GF-D8 (cell line): ENCODE measurements at regions not wholly inside any gene's neighbourhood (a gene's known extent, or its start where the extent isn't known, plus 50 kb on each side); places are given as distances from the start of the nearest gene placed in this dataset.
"Not testable (repeated sequence)": the region's sequence is repeated elsewhere in the genome, so short reads cannot be mapped to it uniquely, and the experiment has no call there.

Experiments
- DNase-seq: peaks from one replicate; lab custom pipeline; 2025; lab: John Stamatoyannopoulos, UW

GRCh38 chr12:92061061-92061460, 84.6 kb downstream of the BTG1 start:
- DNase-seq, result no peak

DNA sequence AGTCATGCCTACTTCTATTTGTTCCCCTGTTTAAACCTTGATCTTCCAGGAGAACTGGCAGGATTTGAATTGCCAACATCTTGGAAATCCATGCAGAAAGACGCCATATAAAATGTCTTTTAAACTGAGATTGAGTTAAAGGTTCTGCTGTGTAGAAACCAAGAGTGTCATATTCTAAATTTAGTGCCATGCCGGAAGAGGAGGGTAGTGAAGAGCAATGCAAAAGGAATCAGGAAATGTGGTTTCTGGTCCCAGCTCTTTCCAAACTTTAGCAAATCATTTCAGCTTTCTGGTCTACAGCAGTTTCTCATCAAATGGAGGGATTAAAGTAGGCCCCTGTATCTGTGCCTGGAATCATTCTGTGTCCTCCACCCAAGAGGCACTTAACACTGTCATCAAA, 85.7 kb downstream of the BTG1 start:
- DNase-seq, result peak; percentile 50

DNA sequence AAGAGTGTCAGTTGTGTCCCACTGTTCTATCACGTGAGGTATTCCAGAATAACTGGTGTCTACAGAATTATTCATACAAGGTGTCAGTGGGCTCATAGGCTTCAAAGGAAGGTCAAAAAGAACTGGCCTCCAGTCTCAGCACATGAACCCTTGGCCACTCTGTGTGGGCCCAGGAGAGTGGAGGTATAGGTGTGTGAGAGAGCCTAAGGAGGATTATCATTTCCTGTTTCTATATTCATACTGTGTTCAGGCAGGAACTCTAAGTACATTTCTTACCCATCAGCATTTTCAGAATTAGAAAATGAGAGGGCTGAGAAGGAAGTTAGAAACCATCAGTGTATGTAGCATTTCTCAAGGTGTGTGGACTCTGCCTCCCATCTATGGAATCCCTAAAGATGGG, 87.0 kb downstream of the BTG1 start:
- DNase-seq, result no peak

- not testable (repeated sequence) for DNase-seq
Observed at GRCh38 chr12:92056756-92057155, 88.9 kb downstream of the BTG1 start.

DNA sequence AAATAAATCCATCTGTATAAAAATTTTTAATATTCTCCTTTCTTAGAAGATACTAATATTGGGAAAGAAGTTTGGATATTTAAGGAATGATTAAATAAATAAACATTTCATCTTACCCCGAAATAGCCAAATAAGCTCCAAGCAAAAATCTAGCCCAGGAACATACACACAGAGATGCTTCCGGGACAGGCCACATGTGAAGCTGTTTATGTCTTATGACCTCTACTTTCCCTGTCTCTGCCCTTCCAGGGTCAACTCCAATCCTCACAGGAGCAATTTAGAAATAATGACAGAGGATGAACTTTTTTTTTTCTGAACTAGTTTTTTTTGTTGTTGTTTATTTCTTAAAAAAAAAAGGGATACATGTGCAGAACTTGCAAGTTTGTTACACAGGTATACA, 89.4 kb downstream of the BTG1 start:
- DNase-seq, result no peak

- DNase-seq, result no peak
Observed at GRCh38 chr12:92055877-92056276, 89.8 kb downstream of the BTG1 start.

GRCh38 chr12:92051441-92051840, 94.2 kb downstream of the BTG1 start:
- no peak for DNase-seq

GRCh38 chr12:92049403-92049802, 96.2 kb downstream of the BTG1 start:
- DNase-seq, result no peak

- DNase-seq, result no peak
Observed at GRCh38 chr12:92047393-92047826, 98.2 kb downstream of the BTG1 start.

DNA sequence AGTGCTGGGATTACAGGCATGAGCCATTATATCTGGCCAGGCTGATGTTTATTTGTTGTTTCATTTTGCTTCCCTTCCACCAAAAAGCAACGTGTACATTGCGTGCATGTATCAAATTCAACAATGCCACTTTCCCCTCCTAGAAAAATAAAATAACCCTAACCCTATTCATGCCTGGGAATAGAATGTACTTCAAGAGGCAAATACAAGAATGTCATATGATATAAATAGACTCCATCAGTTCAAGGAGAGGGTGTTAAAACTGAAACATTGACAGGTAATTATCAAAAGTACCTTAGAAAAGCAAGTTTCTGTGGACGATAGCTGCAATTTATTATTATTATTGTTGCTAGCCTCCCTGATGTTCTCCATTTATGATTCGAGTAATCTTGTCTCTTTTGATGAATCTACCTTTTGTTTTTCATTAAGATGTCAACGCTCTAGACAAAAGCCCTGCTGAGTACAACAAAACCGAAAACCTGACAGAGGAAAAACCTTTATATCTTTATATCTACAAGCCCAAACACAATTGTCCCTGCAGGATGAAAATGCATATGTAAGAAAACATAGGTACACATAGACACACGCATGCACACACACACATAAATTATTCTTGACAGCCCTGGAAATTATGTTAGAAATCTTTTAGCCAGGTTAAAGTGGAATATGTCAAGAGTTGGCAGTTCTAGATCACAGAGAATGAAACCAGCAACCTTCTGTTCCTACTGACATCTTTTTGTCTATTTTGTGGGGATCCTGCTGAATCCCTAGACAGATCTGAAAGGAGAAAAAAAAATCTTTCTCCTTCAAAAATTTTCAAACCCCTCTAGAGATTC, 98.9 kb downstream of the BTG1 start:
- no peak for DNase-seq

- no peak for DNase-seq
Observed at GRCh38 chr12:92045852-92046251, 99.8 kb downstream of the BTG1 start.

DNA sequence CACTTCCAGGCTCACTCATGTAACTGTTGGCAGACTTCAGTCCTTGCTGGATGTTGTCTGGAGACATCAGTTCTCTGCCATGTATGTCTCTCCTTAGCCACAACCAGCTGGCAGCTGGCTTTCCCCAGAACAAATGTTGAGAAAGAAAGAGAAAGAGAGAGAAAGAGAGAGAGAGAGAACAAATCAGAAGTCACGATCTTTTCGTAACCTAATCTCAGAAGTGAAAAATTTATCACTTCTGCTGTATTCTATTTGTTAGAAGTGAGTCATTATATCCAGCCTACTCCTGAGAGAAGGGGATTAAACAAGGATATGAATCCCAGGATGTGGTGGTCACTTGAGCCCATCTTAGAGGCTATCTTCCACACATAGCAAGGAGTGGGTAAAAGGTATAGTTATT, 101.2 kb downstream of the BTG1 start:
- no peak for DNase-seq

DNA sequence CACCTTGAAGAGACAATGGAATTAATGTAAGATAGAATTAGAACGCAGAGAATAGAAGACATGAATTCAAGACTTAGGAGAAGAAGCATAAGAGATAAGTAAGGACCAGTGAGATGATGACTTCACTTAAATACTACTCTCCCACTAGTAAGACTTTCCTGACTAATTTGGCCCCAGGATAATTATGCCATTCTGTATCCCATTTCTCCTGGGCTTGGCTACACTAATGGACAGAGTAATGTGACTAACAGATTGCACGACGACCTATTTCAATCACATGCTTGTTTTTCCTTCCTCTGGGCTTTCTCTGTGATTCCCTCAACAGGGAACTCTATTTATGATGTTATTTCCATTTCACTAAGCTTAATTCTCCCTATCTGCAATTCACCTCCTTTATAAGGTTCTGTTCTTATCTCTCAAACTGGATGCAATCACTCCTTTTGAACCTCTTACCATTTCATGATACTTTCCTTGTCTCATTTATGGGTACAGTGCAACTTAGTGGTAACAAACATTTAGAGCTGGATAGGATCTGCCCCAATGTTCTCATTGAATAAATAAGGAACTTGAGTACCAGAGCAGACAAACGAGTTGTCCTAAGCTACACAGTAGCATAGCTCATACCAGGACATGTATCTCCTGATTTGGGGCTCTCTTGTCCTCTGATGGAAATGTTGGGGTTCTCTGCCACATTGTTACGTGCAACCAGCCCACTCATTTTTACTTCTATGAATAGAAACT, 102.7 kb downstream of the BTG1 start:
- no peak for DNase-seq

DNA sequence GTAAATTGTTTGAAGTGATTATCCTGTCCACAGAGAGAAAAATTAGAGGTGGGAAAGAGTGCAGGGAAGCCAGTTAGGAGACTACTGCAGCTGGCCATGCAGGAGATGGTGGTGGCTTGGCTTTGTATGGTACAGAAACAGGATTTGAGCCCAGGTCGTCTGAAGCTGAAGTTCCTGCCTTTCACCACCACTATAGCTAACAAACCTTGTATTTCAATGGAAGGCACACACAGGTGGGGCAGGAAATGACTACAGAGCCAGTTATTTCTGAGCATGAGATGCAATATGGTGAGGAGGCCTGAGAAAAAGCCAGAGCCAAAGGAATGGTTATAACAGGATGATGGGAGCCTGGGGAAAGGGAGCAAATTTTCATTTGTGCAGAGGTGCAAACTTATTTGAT, 103.9 kb downstream of the BTG1 start:
- no peak for DNase-seq

DNA sequence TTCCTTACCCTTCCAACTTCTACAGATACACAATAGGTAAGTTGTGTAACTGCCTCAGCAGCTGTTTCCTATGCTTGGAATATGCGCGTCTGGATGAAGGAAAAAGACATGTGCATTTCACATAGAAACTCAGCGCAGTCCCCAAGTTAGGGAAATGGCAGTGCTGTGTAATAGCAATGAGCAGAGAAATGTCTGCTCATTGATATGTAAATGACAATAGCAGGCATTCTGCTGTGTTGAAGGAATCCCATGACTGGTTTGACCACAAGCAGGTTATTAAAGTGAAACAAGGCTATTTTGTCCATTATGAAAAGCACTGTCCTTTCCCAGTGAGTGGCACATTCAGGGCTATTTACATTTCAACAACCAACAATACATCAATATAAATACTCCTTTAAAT, 106.6 kb downstream of the BTG1 start:
- no peak for DNase-seq

DNA sequence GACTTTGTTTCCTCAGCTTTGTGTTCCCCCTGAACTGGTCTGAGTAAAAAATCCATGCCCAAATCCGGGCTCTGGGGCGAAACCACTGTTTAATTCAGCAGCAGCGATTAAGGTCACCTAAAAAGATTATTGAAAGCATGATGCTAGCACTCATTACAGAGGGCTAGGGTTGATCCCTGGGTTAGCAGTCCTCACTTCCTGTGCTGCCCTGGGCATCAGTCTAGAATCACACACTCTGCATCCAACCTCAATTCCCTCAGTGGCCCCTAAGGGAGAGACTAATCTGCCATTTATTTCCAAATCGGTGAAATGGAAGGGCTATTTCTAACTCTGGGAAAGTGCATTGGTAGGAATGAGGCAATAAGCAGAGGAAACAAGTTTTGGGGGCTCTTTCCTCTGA, 107.2 kb downstream of the BTG1 start:
- DNase-seq, result no peak

GRCh38 chr12:92036771-92037453, 108.7 kb downstream of the BTG1 start:
- DNase-seq, result no peak

DNA sequence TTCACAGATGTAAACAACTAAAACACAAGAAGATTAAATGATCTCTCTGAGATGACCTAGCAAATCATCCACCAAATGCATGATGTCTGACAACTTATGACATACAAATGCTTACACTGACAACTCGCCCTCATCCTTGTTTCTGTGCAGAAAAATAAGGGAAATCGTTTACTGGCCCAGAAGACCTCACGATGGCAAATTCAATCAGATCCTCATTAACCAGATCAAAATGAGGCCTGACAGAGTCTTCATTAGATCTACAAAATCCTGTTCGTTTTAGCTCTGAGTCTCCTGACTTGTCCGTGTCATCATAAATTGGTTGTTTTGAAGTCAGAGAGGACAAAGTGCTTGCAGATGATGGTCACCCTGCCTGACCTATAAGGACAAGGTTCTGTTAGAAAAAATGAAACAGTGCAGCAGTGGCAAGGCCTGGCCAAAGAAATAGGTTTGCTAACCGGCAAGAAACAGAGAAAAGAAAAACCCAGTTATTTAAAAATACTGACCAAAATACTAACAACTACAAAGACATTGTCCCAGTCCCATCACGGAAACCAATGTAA, 109.5 kb downstream of the BTG1 start:
- DNase-seq, result no peak

- DNase-seq, result no peak
Observed at GRCh38 chr12:92035477-92035876, 110.2 kb downstream of the BTG1 start.

GRCh38 chr12:92034858-92035401, 110.7 kb downstream of the BTG1 start:
- no peak for DNase-seq

DNA sequence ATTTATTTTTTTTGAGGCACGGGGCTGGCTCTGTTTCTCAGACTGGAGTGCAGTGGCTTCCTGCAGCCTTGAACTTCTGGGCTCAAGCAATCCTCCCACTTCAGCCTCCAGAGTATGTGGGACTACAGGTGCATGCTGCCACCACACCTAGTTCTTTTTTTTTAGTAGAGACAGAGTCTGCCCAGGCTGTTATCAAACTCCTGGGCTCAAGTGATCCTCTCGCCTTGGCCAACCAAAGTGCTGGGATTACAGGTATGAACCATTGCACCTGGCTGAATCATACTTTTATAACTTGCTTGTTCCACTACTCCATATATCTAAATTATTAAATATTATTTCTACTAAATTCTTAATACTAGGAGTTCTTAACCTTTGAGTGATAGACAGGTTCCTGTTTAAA, 111.6 kb downstream of the BTG1 start:
- DNase-seq, result no peak

GRCh38 chr12:92032965-92033364, 112.7 kb downstream of the BTG1 start:
- no peak for DNase-seq
